ENCODE measurements at regions not wholly inside any gene's neighbourhood (a gene's known extent, or its start where the extent isn't known, plus 50 kb on each side); places are given as distances from the start of the nearest gene placed in this dataset.

GRCh38 chr9:28190981-28191380, 617.7 kb upstream of the C9orf72 start:
- no peak for DNase-seq (ENCODE audit: low read depth in 2 of 2)

DNA sequence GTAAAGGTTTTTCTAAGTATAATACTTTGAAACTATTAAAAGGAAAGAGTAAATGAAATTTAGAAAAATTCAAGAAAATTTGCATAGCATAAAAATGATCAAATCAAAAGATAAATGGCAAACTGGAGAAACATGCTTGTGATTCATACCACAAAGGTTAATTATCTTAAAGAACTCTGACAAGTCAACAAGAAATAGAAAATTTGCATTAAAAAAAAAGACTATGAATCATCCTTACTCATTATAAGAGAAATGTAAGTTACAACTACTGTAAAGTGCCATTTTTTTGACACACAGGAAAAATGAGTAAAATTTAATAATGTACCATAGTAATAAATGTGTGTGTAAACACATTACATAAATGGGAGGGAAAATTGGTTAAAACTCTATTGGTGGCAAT, 624.4 kb upstream of the C9orf72 start:
- DNase-seq (ENCODE audit: low read depth in 2 of 2), result no peak

DNA sequence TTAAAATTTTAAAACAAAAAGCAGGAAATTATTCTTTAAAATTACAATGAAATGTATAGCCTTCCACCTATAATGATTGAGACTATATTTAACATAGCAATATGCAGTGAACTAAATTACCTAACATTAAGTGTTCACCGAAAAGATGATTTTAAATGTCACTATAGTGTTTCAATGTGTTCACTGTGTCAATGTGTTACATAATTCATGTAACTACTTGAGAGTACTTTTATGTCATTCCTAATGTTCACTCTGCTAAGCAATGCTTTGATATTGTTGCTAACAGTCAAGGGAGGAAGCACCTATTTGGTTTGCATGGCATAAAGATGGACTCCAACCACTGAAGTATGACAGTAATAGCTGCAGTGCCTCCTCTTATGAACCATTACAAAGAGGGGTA, 629.8 kb upstream of the C9orf72 start:
- DNase-seq (ENCODE audit: low read depth in 2 of 2), result no peak

GRCh38 chr9:28206280-28206679, 633.0 kb upstream of the C9orf72 start:
- no peak for DNase-seq (ENCODE audit: low read depth in 2 of 2)

- DNase-seq (ENCODE audit: low read depth in 2 of 2), result no peak
These were observed 634.4 kb upstream of the C9orf72 start for GRCh38 chr9:28207657-28208056.

DNA sequence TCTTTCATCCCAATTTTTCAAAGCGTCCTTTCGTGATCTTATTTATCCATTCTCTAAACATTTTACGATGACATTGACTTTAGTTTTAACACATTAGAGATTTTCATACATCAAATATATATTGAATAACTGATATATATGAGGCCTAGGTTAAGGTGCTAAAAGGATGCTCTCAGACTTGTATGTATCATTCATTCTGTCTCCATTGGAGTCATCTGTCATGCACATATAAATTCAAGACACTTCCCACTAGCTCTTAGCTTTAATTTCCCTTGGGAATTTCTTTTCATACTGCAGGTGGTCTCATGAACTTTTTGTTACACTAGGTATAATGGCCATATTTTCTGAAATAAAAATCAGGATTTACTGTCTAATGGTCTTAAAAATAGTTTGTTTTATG, 635.8 kb upstream of the C9orf72 start:
- no peak for DNase-seq (ENCODE audit: low read depth in 2 of 2)

DNA sequence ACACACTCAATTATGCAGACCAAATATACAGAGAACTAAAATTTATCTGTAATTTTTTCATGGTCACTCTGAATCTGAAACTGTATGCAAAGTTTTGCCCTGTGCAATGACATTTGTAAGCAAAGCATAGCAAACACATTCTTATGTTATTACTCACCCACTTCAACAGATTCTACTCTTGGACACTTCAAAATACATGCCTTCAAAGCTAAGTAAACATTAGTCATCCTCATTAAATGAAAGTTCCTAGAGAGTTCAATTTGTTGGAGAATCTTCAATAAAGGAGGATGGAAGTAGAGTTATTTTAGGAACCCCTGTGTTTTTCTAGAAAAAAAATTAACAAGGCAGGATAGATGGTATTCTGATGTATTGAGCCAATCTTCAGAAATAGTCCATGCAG, 639.7 kb upstream of the C9orf72 start:
- DNase-seq (ENCODE audit: low read depth in 2 of 2), result no peak

GRCh38 chr9:28215536-28216299, 642.4 kb upstream of the C9orf72 start:
- no peak for DNase-seq (ENCODE audit: low read depth in 2 of 2)

DNA sequence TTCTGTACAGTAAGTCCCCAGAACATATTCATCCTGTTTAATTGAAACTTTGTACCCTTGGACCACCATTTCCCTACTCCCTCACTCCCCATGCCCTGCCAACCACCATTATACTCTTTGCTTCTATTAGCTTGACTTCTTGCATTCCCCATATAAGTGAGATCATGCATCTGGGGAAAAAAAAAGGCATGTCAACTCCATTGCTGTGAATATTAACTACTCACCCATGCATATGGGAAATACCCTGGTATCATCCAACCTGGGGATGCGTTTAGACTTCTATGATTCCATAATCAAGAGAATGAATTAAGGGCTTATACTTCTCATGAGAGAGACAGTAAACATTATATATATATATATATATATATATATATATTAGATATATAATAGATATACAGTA, 659.4 kb upstream of the C9orf72 start:
- DNase-seq (ENCODE audit: low read depth in 2 of 2), result no peak

DNA sequence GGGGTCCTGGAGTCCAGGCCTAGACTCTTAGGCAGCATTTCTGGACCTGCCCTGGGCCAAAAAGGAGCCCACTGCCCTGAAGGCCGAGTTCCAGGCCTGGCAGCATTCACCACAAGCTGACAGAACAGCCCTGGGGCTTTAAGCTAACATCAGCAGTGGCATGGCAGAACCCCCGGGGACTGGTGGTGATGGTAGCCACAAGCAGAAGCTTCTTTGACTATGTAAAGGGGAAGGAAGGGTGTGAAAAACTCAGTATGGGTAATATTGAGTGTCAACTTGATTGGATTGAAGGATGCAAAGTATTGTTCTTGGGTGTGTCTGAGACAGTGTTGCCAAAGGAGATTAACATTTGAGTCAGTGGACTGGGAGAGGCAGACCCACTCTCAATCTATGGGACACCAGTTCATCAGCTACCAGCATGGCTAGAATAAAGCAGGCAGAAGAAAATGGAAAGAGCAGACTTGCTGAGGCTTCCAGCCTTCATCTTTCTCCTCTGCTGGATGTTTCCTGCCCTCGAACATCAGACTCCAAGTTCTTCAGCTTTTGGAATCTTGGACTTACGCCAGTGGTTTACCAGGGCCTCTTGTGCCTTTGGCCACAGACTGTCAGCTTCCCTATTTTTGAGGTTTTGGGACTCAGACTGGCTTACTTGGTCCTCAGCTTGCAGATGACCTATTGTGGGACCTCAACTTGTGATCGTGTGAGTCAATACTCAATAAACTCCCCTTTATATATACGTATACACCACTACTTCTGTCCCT, 661.0 kb upstream of the C9orf72 start:
- no peak for DNase-seq (ENCODE audit: low read depth in 2 of 2)

DNA sequence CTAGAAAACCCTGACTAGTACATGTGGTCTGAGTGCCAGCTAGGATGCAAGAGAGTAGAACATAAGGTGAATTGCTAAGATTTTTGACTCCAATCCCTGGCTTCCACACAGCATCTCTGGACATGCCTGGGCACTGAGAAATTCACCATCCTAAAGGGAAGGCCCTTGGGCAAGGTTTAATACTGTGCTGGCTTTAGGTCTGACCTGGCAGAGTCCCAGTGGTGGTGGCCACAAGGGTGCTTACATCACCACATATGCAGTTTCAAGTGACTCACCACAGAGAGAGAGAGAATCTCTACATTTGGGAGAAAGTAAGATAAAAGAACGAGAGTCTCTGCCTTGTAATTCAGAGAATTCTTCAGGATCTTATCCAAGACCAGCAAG, 661.6 kb upstream of the C9orf72 start:
- DNase-seq (ENCODE audit: low read depth in 2 of 2), result no peak

GRCh38 chr9:28249424-28249823, 676.1 kb upstream of the C9orf72 start:
- no peak for DNase-seq (ENCODE audit: low read depth in 2 of 2)

GRCh38 chr9:28255174-28255573, 681.9 kb upstream of the C9orf72 start:
- DNase-seq (ENCODE audit: low read depth in 2 of 2), result no peak

DNA sequence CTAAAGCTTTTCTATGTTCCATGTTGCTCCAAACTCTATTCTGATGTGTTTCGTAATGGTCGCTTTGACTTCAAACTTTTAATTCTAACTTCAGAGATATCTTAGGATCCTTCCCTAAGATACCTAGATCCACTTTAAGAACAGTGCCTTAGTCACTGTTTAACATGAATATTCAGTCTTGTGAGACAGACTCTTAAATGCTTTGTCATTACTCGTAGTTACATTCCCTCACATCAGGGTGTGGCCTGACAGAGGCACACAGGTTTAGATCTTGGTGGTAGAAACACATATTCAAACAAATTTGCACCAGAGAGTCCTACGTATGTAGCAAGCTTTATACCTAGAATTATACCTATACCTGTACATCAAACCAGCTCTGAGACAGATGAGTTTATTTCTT, 687.0 kb upstream of the C9orf72 start:
- no peak for DNase-seq (ENCODE audit: low read depth in 2 of 2)

DNA sequence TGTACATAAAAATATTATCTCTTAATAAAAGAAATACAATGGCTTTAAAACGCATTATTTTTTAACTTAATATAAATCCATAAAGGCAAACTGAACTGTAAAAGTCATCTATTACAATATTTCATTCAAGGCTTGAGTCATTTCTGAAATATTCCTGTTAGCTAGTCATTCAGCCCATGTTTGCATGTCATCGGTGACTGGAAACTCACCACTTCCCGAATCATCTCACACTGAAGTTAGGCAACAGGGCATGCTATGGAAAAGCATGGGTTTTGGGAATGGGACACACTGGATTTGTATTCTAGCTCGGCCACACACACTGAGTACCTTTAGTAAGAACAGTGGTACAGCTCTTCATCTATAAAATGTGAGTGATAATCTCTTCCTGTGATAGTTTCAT, 691.1 kb upstream of the C9orf72 start:
- DNase-seq (ENCODE audit: low read depth in 2 of 2), result no peak

- DNase-seq (ENCODE audit: low read depth in 2 of 2), result no peak
These were observed 694.1 kb upstream of the C9orf72 start for GRCh38 chr9:28267351-28267750.

DNA sequence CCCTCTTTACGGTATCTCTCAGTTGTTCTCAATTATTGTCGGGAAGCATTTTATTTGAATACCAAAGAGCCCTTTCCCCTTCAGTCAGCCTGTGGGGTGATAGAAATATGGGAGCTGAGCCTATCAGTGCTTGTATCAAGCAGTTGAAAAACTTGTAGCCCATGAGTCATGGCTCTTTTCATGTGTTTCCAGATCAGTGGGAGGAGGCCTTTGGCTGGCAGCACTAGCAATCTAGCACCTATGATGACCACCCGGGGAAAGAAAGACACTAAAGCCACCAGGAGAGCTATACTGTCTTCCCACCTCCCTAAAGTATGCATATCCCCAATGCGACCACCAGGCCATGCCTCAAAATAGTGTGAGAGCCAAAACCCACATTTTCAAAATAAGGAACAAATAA, 696.9 kb upstream of the C9orf72 start:
- DNase-seq (ENCODE audit: low read depth in 2 of 2), result no peak

DNA sequence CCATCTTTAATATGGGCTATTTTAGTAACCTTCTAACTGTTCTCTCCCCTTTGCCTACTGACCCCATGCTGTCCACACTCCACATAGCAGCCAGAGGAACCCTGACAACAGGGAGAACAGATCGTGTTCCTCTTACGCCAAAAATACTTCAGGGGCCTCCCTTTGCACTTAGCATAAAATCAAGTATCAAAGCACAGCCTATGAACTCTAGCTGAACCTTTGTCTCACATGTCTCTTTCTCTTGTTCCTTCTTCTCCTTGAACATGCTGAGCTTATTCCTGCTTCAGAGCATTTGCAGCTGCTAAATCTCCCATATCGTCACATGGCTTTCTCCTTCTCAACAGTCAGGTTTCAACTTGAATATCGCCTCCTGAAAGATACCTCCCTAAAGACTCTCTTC, 698.8 kb upstream of the C9orf72 start:
- DNase-seq (ENCODE audit: low read depth in 2 of 2), result no peak

DNA sequence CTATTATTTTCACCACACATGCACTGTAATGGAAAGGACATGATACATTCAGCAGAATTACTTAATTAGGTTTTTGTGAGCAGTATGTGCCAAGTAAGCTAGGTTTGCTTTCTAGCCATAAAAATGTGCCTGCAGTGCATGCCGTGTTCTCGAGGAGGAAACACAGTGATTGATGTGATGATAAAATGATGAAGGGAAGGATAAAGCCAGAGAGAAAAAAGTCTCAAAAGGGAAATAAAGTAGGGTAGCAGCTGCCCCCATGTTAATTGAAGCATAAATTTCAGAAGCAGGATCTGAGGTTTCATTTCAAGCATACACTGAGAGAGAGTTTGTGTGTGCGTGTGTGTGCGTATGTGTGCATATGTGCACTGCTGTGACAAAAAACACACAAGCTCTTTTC, 714.2 kb upstream of the C9orf72 start:
- no peak for DNase-seq (ENCODE audit: low read depth in 2 of 2)

GRCh38 chr9:28289746-28290145, 716.5 kb upstream of the C9orf72 start:
- DNase-seq (ENCODE audit: low read depth in 2 of 2), result no peak

GRCh38 chr9:28293369-28294090, 720.2 kb upstream of the C9orf72 start:
- no peak for DNase-seq (ENCODE audit: low read depth in 2 of 2)

- no peak for DNase-seq (ENCODE audit: low read depth in 2 of 2)
These were observed 728.0 kb upstream of the C9orf72 start for GRCh38 chr9:28301281-28301680.

GRCh38 chr9:28317745-28318144, 744.5 kb upstream of the C9orf72 start:
- DNase-seq (ENCODE audit: low read depth in 2 of 2), result no peak

All from stimulated activated CD4-positive, alpha-beta T cell treated with anti-CD3 and anti-CD28 coated beads, Interleukin-15, amount 100 ng/mL, for 48 hours (primary cell).